HEK293 (cell line): ENCODE measurements at regions not wholly inside any gene's neighbourhood (a gene's known extent, or its start where the extent isn't known, plus 50 kb on each side); places are given as distances from the start of the nearest gene placed in this dataset.

Experiments
- CTCF ChIA-PET: fragments of 350-600 bp; formaldehyde crosslinking; extraction: SDS; loops from one replicate; lab custom pipeline; 2021; ENCODE audit warnings: antibody characterized with exemption; lab: Yijun Ruan, JAX
- POLR2A ChIA-PET: fragments of 300-600 bp; formaldehyde crosslinking; extraction: SDS; loops from one replicate; lab custom pipeline; 2020; ENCODE audit warnings: antibody characterized with exemption, inconsistent platforms; lab: Yijun Ruan, JAX
- H3K27ac ChIP-seq: fragments of 200-500 bp; sonication (Bioruptor generic); 2 replicates; pipeline ENCODE4 v1.5.1; 2014; ENCODE audit warnings: low read depth, low read length, control low read depth, inconsistent platforms; ENCODE audit errors: extremely low read depth
- H3K36me3 ChIP-seq, 2 experiments: fragments of 200-500 bp in 1 of 2; sonication (Bioruptor generic) in 1 of 2; 1 replicate in 1 of 2; 2 replicates in 1 of 2; pipeline ENCODE4 v1.5.1; 2014 to 2017; ENCODE audit warnings: inconsistent platforms in 2 of 2, low read length in 2 of 2; ENCODE audit not compliant: control insufficient read depth in 2 of 2, insufficient read depth in 1 of 2
- H3K4me1 ChIP-seq: fragments of 200-500 bp; sonication (Bioruptor generic); 2 replicates; pipeline ENCODE4 v1.5.1; 2014; ENCODE audit warnings: mild to moderate bottlenecking, low read length, inconsistent platforms; ENCODE audit not compliant: control insufficient read depth, insufficient read depth
- H3K4me3 ChIP-seq: 2 replicates; pipeline ENCODE4 v1.5.1; 2011; ENCODE audit warnings: low read depth, mild to moderate bottlenecking, control low read depth, low read length, moderate library complexity
- H3K9me3 ChIP-seq: fragments of 200-500 bp; sonication (Bioruptor generic); 2 replicates; pipeline ENCODE4 v1.5.1; 2014; ENCODE audit warnings: low read depth, low read length, inconsistent platforms; ENCODE audit not compliant: control insufficient read depth, insufficient read depth
- SP2 ChIP-seq: fragments of 450-650 bp; formaldehyde crosslinking; IDR thresholded peaks from 2 replicates; pipeline ENCODE4 v1.5.1; 2016; ENCODE audit warnings: missing biosample characterization, missing genetic modification characterization
- YY2 ChIP-seq: fragments of 450-650 bp; formaldehyde crosslinking; IDR thresholded peaks from 2 replicates; pipeline ENCODE4 v1.5.1; 2016; ENCODE audit warnings: missing biosample characterization, missing genetic modification characterization
- ZNF10 ChIP-seq: fragments of 450-650 bp; formaldehyde crosslinking; IDR thresholded peaks from 2 replicates; pipeline ENCODE4 v1.5.1; 2017; ENCODE audit warnings: missing biosample characterization, missing genetic modification characterization
- ZNF292 ChIP-seq: fragments of 450-650 bp; formaldehyde crosslinking; IDR thresholded peaks from 2 replicates; pipeline ENCODE4 v1.5.1; 2016; ENCODE audit warnings: low read depth, missing biosample characterization, missing genetic modification characterization, borderline replicate concordance
- ZNF350 ChIP-seq: fragments of 450-650 bp; formaldehyde crosslinking; IDR thresholded peaks from 2 replicates; pipeline ENCODE4 v1.5.0; 2017; ENCODE audit warnings: missing biosample characterization, mild to moderate bottlenecking, missing genetic modification characterization
- ZNF37A ChIP-seq: fragments of 450-650 bp; IDR thresholded peaks from 2 replicates; pipeline ENCODE4 v1.5.1; 2018; ENCODE audit warnings: missing biosample characterization, missing genetic modification characterization
- ZNF404 ChIP-seq: fragments of 450-650 bp; formaldehyde crosslinking; IDR thresholded peaks from 2 replicates; pipeline ENCODE4 v1.5.1; 2017; ENCODE audit warnings: missing biosample characterization, missing genetic modification characterization
- ZNF423 ChIP-seq: fragments of 450-650 bp; formaldehyde crosslinking; IDR thresholded peaks from 2 replicates; pipeline ENCODE4 v1.5.1; 2016; ENCODE audit warnings: missing biosample characterization, missing genetic modification characterization
- ZNF529 ChIP-seq: fragments of 450-650 bp; formaldehyde crosslinking; IDR thresholded peaks from 2 replicates; pipeline ENCODE4 v1.5.1; 2017; ENCODE audit warnings: missing genetic modification characterization, missing biosample characterization; ENCODE audit not compliant: insufficient replicate concordance
- ZNF658 ChIP-seq: fragments of 450-650 bp; formaldehyde crosslinking; IDR thresholded peaks from 2 replicates; pipeline ENCODE4; 2016; ENCODE audit warnings: missing biosample characterization, missing genetic modification characterization
- ZNF701 ChIP-seq: fragments of 450-650 bp; formaldehyde crosslinking; IDR thresholded peaks from 2 replicates; pipeline ENCODE4 v1.5.1; 2016; ENCODE audit warnings: missing biosample characterization, missing genetic modification characterization
- ZNF837 ChIP-seq: fragments of 450-650 bp; formaldehyde crosslinking; IDR thresholded peaks from 2 replicates; pipeline ENCODE4 v1.5.1; 2016; ENCODE audit warnings: missing biosample characterization, missing genetic modification characterization
- ZSCAN16 ChIP-seq: fragments of 450-650 bp; formaldehyde crosslinking; IDR thresholded peaks from 2 replicates; pipeline ENCODE4 v1.5.1; 2016; ENCODE audit warnings: missing biosample characterization, missing genetic modification characterization
- TF ChIP-seq, protein P1 (sequence below): fragments of 450-650 bp; IDR thresholded peaks from 2 replicates; pipeline ENCODE4 v1.5.1; 2018; ENCODE audit warnings: missing biosample characterization, mild to moderate bottlenecking, missing genetic modification characterization
- TF ChIP-seq, protein P2 (sequence below): fragments of 450-650 bp; formaldehyde crosslinking; IDR thresholded peaks from 2 replicates; pipeline ENCODE4 v1.5.1; 2016; ENCODE audit warnings: missing biosample characterization, missing genetic modification characterization
- TF ChIP-seq, protein P3 (sequence below): fragments of 450-650 bp; formaldehyde crosslinking; IDR thresholded peaks from 2 replicates; pipeline ENCODE4 v1.5.1; 2016; ENCODE audit warnings: missing biosample characterization, missing genetic modification characterization
- TF ChIP-seq, protein P4 (sequence below): fragments of 450-650 bp; formaldehyde crosslinking; IDR thresholded peaks from 2 replicates; pipeline ENCODE4 v1.5.1; 2016; ENCODE audit warnings: missing biosample characterization, missing genetic modification characterization
- TF ChIP-seq, protein P5 (sequence below): fragments of 450-650 bp; formaldehyde crosslinking; IDR thresholded peaks from 2 replicates; pipeline ENCODE4 v1.5.1; 2016; ENCODE audit warnings: missing biosample characterization, missing genetic modification characterization

DNA sequence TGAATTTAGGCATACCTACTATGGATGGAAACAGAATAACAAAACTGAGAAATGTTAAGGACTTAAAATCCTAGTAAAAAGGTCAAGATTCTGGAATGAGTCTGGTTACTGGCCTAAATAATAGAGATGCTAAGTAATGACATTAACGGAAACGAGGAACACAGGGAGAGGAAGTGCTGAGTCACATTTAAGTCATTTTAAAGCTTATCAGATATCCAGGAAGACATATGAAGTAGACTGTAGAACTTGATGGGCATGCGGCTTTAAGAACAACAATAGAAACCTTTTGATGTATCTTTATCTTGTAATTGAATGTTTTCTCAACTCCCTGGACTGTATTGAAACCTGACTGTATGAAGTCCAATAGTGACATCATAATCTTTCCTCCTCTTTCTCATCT is 1251.4 kb upstream of the CDH6 start (continued):
- TF ChIP-seq, protein P1, sequence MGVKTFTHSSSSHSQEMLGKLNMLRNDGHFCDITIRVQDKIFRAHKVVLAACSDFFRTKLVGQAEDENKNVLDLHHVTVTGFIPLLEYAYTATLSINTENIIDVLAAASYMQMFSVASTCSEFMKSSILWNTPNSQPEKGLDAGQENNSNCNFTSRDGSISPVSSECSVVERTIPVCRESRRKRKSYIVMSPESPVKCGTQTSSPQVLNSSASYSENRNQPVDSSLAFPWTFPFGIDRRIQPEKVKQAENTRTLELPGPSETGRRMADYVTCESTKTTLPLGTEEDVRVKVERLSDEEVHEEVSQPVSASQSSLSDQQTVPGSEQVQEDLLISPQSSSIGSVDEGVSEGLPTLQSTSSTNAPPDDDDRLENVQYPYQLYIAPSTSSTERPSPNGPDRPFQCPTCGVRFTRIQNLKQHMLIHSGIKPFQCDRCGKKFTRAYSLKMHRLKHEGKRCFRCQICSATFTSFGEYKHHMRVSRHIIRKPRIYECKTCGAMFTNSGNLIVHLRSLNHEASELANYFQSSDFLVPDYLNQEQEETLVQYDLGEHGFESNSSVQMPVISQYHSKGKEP (tag by site-specific recombination): no peak
- TF ChIP-seq, protein P2, sequence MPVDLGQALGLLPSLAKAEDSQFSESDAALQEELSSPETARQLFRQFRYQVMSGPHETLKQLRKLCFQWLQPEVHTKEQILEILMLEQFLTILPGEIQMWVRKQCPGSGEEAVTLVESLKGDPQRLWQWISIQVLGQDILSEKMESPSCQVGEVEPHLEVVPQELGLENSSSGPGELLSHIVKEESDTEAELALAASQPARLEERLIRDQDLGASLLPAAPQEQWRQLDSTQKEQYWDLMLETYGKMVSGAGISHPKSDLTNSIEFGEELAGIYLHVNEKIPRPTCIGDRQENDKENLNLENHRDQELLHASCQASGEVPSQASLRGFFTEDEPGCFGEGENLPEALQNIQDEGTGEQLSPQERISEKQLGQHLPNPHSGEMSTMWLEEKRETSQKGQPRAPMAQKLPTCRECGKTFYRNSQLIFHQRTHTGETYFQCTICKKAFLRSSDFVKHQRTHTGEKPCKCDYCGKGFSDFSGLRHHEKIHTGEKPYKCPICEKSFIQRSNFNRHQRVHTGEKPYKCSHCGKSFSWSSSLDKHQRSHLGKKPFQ (tag by site-specific recombination): no peak
- TF ChIP-seq, protein P3, sequence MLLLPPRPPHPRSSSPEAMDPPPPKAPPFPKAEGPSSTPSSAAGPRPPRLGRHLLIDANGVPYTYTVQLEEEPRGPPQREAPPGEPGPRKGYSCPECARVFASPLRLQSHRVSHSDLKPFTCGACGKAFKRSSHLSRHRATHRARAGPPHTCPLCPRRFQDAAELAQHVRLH (tag by site-specific recombination): no peak
- TF ChIP-seq, protein P4, sequence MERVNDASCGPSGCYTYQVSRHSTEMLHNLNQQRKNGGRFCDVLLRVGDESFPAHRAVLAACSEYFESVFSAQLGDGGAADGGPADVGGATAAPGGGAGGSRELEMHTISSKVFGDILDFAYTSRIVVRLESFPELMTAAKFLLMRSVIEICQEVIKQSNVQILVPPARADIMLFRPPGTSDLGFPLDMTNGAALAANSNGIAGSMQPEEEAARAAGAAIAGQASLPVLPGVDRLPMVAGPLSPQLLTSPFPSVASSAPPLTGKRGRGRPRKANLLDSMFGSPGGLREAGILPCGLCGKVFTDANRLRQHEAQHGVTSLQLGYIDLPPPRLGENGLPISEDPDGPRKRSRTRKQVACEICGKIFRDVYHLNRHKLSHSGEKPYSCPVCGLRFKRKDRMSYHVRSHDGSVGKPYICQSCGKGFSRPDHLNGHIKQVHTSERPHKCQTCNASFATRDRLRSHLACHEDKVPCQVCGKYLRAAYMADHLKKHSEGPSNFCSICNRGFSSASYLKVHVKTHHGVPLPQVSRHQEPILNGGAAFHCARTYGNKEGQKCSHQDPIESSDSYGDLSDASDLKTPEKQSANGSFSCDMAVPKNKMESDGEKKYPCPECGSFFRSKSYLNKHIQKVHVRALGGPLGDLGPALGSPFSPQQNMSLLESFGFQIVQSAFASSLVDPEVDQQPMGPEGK (tag by site-specific recombination): no peak
- TF ChIP-seq YY2 (tag by site-specific recombination): no peak
- TF ChIP-seq, all 188 proteins: peak for 0

DNA sequence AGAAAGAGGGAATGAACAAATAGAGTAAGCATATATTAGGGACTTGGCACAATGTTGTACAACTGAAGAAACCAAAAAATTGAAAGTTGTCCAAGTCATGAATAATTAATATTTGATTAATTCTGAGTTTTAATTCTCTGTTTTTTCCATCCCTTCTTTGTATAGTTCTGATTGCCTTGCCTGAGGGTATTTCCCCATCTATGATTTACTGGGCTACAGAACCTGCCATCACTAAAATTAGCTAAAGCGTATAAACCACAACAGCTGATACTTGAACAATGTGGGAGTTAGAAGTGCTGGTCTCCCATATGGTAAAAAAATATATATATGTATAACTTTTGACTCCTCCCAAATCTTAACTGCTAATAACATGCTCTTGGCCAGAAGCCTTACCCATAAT is 1253.5 kb upstream of the CDH6 start:
- H3K9me3 ChIP-seq: no peaks in the 10 kb centered on the region
- ChIA-PET CTCF (no interaction called here), POLR2A (no interaction called here)

DNA sequence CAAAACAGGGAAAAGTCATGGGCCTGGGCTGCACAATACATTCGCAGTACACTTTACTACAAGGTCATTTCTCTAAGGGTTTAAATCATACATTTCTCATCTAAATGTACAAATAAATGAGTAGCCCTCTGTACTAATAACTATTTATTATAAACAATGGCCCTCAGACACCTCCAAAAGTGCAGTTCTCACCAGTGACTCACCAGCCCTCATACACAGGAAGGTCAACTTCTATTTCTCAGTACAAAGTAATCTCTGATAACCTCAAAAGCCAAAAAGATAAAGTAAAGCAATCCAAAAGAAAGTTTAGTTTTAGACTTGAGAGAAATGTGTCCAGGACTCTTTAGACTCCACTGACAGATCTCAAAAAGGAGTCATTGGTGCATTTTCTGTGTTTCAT is 1258.1 kb upstream of the CDH6 start:
- Histone ChIP-seq H3K36me3 (no peaks in the 10 kb centered on the region), H3K9me3 (no peaks in the 10 kb centered on the region), H3K27ac (no peak overlapping the region), H3K4me3 (no peak overlapping the region), H3K4me1 (no peaks in the 10 kb centered on the region)
- ChIA-PET POLR2A (no interaction called here), CTCF (no interaction called here)
- TF ChIP-seq ZNF37A (tag by site-specific recombination) (no peak), ZNF350 (tag by site-specific recombination) (no peak), ZNF404 (tag by site-specific recombination) (no peak), ZSCAN16 (no peak), ZNF292 (tag by site-specific recombination) (no peak), ZNF701 (tag by site-specific recombination) (no peak), ZNF837 (tag by site-specific recombination) (no peak), ZNF10 (tag by site-specific recombination) (no peak), ZNF658 (tag by site-specific recombination) (no peak), SP2 (tag by site-specific recombination) (no peak), ZNF529 (tag by site-specific recombination) (no peak)
- TF ChIP-seq, protein P5, sequence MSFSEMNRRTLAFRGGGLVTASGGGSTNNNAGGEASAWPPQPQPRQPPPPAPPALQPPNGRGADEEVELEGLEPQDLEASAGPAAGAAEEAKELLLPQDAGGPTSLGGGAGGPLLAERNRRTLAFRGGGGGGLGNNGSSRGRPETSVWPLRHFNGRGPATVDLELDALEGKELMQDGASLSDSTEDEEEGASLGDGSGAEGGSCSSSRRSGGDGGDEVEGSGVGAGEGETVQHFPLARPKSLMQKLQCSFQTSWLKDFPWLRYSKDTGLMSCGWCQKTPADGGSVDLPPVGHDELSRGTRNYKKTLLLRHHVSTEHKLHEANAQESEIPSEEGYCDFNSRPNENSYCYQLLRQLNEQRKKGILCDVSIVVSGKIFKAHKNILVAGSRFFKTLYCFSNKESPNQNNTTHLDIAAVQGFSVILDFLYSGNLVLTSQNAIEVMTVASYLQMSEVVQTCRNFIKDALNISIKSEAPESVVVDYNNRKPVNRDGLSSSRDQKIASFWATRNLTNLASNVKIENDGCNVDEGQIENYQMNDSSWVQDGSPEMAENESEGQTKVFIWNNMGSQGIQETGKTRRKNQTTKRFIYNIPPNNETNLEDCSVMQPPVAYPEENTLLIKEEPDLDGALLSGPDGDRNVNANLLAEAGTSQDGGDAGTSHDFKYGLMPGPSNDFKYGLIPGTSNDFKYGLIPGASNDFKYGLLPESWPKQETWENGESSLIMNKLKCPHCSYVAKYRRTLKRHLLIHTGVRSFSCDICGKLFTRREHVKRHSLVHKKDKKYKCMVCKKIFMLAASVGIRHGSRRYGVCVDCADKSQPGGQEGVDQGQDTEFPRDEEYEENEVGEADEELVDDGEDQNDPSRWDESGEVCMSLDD (tag by site-specific recombination): no peak

More for the DNA sequence above, 1253.5 kb upstream of the CDH6 start:
- no peak for TF ChIP-seq ZNF423
- H3K4me1 ChIP-seq: no peaks in the 10 kb centered on the region
- no peaks in the 10 kb centered on the region for H3K36me3 ChIP-seq
- H3K27ac ChIP-seq: no peak overlapping the region
- H3K4me3 ChIP-seq: no peak overlapping the region
